Erythroblast (primary cell): ENCODE measurements at regions not wholly inside any gene's neighbourhood (a gene's known extent, or its start where the extent isn't known, plus 50 kb on each side); places are given as distances from the start of the nearest gene placed in this dataset.

Source experiments
- GATA1 ChIP-seq: IDR thresholded peaks from 2 replicates; pipeline ENCODE4 v1.6.1; 2011; ENCODE audit warnings: low read depth, mild to moderate bottlenecking, control low read depth, low read length, moderate library complexity
- POLR2A ChIP-seq: IDR thresholded peaks from 2 replicates; pipeline ENCODE4 v1.6.1; 2011; ENCODE audit warnings: mild to moderate bottlenecking, low read length

DNA sequence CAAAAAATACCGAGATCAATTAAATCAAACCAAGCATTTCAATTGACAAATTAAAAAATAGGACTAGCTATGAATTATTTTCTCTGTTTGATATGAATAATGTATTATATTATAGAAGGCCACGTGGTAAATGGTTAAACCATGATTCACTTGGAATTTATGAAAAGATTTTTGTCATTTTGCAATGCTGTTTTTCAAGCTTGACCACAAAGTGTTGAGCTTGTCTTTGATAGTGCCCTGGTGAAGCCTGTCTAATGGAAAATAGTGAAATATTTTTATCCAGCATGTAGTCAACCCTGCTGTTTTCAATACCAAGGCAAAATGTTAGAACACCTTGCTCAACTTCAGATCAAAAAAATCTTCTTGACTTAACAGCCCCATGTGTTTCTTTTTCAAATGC lies 288.0 kb upstream of the PRMT6 start:
- TF ChIP-seq POLR2A (no peak), GATA1 (no peak)
